ENCODE measurements at regions not wholly inside any gene's neighbourhood (a gene's known extent, or its start where the extent isn't known, plus 50 kb on each side); places are given as distances from the start of the nearest gene placed in this dataset.

DNA sequence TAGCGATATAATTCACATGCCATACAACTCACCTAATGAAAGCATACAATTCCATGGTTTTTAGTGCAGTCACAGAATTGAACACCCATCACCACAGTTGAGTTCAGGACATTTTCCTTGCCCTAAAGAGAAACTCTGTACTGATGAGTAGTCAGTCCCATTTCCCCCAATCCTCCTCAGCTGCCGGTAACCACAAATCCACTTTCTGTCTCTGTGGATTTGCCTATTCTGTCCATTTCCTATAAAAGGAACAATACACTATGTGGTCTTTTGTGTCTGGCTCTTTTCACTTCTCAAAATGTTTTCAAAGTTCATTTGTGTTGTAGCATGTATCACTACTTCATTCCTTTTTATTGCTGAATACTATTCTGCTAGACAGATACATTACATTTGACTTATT lies 67.9 kb upstream of the TGM3 start:
- Mint-ChIP-seq H3K9me3 (ENCODE audit: low read depth) (no peaks in the 10 kb centered on the region), H3K27me3 (ENCODE audit: low read depth) (no peaks in the 10 kb centered on the region), H3K4me3 (ENCODE audit: unreplicated experiment) (no peak overlapping the region), H3K36me3 (ENCODE audit: low read depth) (no peaks in the 10 kb centered on the region), H3K27ac (ENCODE audit: unreplicated experiment) (no peak overlapping the region), H3K4me1 (ENCODE audit: low read depth) (no peaks in the 10 kb centered on the region)
- TF ChIP-seq, protein P1, sequence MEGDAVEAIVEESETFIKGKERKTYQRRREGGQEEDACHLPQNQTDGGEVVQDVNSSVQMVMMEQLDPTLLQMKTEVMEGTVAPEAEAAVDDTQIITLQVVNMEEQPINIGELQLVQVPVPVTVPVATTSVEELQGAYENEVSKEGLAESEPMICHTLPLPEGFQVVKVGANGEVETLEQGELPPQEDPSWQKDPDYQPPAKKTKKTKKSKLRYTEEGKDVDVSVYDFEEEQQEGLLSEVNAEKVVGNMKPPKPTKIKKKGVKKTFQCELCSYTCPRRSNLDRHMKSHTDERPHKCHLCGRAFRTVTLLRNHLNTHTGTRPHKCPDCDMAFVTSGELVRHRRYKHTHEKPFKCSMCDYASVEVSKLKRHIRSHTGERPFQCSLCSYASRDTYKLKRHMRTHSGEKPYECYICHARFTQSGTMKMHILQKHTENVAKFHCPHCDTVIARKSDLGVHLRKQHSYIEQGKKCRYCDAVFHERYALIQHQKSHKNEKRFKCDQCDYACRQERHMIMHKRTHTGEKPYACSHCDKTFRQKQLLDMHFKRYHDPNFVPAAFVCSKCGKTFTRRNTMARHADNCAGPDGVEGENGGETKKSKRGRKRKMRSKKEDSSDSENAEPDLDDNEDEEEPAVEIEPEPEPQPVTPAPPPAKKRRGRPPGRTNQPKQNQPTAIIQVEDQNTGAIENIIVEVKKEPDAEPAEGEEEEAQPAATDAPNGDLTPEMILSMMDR (IDR thresholded peaks at IDR 0.05), result no peak
- DNase-seq (ENCODE audit: low spot score), result no peak

DNA sequence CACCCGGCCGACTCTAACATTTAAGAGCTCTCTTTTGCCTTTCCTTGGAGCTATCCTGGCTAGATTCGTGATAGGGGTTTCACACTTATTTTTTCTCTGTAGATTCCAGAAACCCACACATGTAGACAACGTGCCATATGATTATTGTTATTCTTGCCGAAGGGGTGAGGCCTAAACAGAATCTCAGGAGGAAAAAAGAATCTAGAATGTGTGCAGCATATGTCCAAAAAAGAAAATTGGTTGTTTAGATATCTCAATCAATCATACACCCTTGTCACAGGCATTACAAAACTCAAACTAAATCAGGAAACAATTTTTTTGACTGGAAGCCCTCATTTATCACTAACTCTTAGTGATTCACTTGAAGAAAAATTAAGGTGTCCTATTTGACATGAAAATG lies 66.9 kb upstream of the TGM3 start:
- H3K27ac Mint-ChIP-seq (ENCODE audit: unreplicated experiment), result no peak overlapping the region
- H3K27me3 Mint-ChIP-seq (ENCODE audit: low read depth), result no peaks in the 10 kb centered on the region

DNA sequence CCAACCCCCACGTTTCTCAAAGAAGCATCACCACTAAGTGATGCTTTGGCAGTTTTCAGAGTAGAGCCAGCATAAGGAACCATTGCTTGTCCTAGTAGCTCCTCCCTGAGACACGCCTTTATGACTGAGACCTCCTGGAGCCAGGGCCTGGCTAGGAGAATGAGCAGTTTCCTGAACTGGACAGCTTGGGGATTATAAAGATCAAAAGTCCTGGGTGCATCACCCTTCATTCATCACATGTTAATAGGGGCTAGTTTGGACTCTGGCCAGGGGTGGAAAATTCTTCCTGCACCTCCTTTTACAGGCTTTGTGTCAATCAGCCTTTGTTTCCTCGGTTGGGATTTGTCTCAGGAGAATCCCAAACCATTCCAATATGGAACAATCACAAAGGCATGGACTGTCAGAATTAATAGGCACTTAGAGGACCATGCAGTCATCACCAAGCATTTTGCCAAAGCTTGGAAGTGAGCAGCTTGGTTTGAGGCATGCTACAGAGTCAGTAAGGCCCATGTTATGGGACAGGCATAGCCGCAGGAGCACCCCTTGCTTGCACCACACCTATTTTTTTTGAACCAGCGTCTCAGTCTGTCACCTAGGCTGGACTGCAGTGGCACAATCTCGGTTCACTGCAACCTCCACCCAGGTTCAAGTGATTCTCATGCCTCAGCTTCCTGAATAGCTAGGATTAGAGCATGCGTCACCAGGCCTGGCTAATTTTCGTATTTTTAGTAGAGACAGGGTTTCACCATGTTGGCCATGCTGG lies 64.9 kb upstream of the TGM3 start:
- Mint-ChIP-seq H3K27me3 (ENCODE audit: low read depth) (no peaks in the 10 kb centered on the region), H3K9me3 (ENCODE audit: low read depth) (no peaks in the 10 kb centered on the region), H3K4me3 (ENCODE audit: unreplicated experiment) (no peak overlapping the region), H3K4me1 (ENCODE audit: low read depth) (peaks cover 8% of the 10 kb centered on the region), H3K36me3 (ENCODE audit: low read depth) (no peaks in the 10 kb centered on the region), H3K27ac (ENCODE audit: unreplicated experiment) (no peak overlapping the region)
- no peak for DNase-seq (ENCODE audit: low spot score)
- TF ChIP-seq, protein P1 (IDR thresholded peaks at IDR 0.05), result no peak

More for the DNA sequence above, 66.9 kb upstream of the TGM3 start:
- Mint-ChIP-seq H3K9me3 (ENCODE audit: low read depth) (no peaks in the 10 kb centered on the region), H3K4me1 (ENCODE audit: low read depth) (no peaks in the 10 kb centered on the region), H3K36me3 (ENCODE audit: low read depth) (no peaks in the 10 kb centered on the region), H3K4me3 (ENCODE audit: unreplicated experiment) (no peak overlapping the region)
- DNase-seq (ENCODE audit: low spot score), result no peak
- TF ChIP-seq, protein P1 (IDR thresholded peaks at IDR 0.05), result no peak

DNA sequence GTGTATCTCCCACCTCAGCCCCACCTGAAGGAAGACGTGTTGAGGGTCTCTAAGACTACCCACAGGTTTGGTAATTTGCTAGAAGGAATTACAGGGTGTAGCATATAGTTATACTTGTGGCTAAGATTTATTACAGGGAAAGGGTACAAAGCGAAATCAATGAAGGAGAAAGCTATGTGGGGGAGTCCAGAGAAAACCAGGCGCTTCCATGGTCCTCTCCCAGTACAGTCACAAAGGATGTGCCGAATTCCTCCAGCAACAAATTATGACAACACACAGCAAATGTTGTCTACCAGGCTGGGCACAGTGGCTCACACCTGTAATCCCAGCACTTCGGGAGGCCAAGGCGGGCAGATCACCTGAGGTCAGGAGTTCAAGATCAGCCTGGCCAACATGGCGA lies 64.1 kb upstream of the TGM3 start:
- no peak for DNase-seq (ENCODE audit: low spot score)
- Mint-ChIP-seq H3K27me3 (ENCODE audit: low read depth) (no peaks in the 10 kb centered on the region), H3K9me3 (ENCODE audit: low read depth) (no peaks in the 10 kb centered on the region), H3K36me3 (ENCODE audit: low read depth) (no peaks in the 10 kb centered on the region), H3K27ac (ENCODE audit: unreplicated experiment) (no peak overlapping the region), H3K4me1 (ENCODE audit: low read depth) (peaks cover 13% of the 10 kb centered on the region), H3K4me3 (ENCODE audit: unreplicated experiment) (no peak overlapping the region)
- TF ChIP-seq, protein P1 (IDR thresholded peaks at IDR 0.05), result no peak

DNA sequence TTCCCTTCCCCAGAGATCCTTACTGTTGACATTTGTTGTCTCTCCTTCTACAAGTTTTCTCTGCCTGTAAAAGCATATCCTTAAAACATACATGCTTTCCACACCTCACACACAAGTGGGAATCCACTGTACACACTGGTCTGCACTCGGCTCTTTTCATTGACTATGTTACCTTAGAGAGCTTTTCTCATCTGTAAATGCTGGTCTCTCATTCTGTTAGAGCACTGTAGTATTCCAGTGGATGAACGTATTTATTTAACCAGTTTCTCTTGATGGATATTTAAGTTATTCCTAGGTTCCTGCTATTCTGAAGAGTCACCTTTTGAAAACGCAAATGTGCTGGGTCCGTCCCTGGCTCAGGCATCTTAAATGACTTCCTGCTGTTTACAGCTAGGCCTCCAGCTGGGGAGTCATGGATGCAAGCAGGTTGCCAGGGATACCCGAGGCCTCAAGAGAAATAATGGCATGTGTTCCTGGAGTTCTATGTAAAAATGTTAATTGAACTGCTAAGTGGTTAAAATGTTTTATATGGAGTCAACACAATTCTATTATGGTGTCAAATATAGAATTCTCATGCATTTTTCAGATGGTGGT lies 61.1 kb upstream of the TGM3 start:
- TF ChIP-seq, protein P1 (IDR thresholded peaks at IDR 0.05), result no peak
- no peaks in the 10 kb centered on the region for H3K36me3 Mint-ChIP-seq (ENCODE audit: low read depth)
- no peaks in the 10 kb centered on the region for H3K9me3 Mint-ChIP-seq (ENCODE audit: low read depth)
- no peak overlapping the region for H3K4me3 Mint-ChIP-seq (ENCODE audit: unreplicated experiment)
- DNase-seq (ENCODE audit: low spot score), result no peak
- H3K27ac Mint-ChIP-seq (ENCODE audit: unreplicated experiment), result no peak overlapping the region
- no peaks in the 10 kb centered on the region for H3K27me3 Mint-ChIP-seq (ENCODE audit: low read depth)
- H3K4me1 Mint-ChIP-seq (ENCODE audit: low read depth), result peaks cover 22% of the 10 kb centered on the region
